ENCODE measurements at regions not wholly inside any gene's neighbourhood (a gene's known extent, or its start where the extent isn't known, plus 50 kb on each side); places are given as distances from the start of the nearest gene placed in this dataset.

- no peak overlapping the region for H3K27ac ChIP-seq (ENCODE audit: control insufficient read depth, insufficient read depth)
- intact Hi-C loops (cut with micrococcal nuclease; ENCODE audit: unreplicated experiment) (no loop called here), in situ Hi-C loops (cut with MboI) (no loop called here)
- no TSS peak for BruUV-seq (replicated peaks)
- no peaks in the 10 kb centered on the region for H3K36me3 ChIP-seq (ENCODE audit: control insufficient read depth in 2 of 2, insufficient read depth in 2 of 2, low read length in 1 of 2)
- no peak overlapping the region for H2AFZ ChIP-seq (ENCODE audit: control insufficient read depth, low read depth, low read length)
- ChIA-PET CTCF (no interaction called here), RAD21 (ENCODE audit: unreplicated experiment) (no interaction called here), POLR2A (no interaction called here), SMC1A (ENCODE audit: uncharacterized antibody, unreplicated experiment) (no interaction called here)
- H3K9me3 ChIP-seq (replicated peaks; ENCODE audit: control insufficient read depth, insufficient read depth, low read length) = no peaks in the 10 kb centered on the region
- DNase-seq (ENCODE audit: low read depth, low spot score) (no peak), ATAC-seq (no peak), FAIRE-seq (no peak)
- H3K4me3 ChIP-seq = no peak overlapping the region
- H4K20me1 ChIP-seq (ENCODE audit: control insufficient read depth, insufficient read depth) = no peaks in the 10 kb centered on the region
- H3K27me3 ChIP-seq (replicated peaks in 1 of 2; ENCODE audit: control insufficient read depth in 2 of 2, insufficient read depth in 2 of 2, low read length in 1 of 2) = no peaks in the 10 kb centered on the region; a peak in 1 of 4 replicates
- H3K9ac ChIP-seq (ENCODE audit: control insufficient read depth, insufficient read depth, low read length) = no peak overlapping the region
- H3K4me1 ChIP-seq (ENCODE audit: control insufficient read depth, insufficient read depth, low read length) = no peaks in the 10 kb centered on the region
- no peaks in the 10 kb centered on the region for H3K79me2 ChIP-seq (ENCODE audit: control insufficient read depth, insufficient read depth, low read length)
- no peak overlapping the region for H3K4me2 ChIP-seq (ENCODE audit: control insufficient read depth, insufficient read depth)
- WGBS (ENCODE audit: insufficient coverage, insufficient replicate concordance, low lambda C conversion rate, missing lambda C conversion rate) = 31% methylated on average over 11 of the region's 11 CpGs
- TF ChIP-seq PKNOX1 (IDR thresholded peaks at IDR 0.05) (no peak), YY1 (IDR thresholded peaks at IDR 0.05; ENCODE audit: low read depth, low read length) (no peak), SIX5 (IDR thresholded peaks at IDR 0.05; ENCODE audit: low read depth, low read length, severe bottlenecking) (no peak), NFIC (IDR thresholded peaks at IDR 0.05; ENCODE audit: low read depth, low read length) (no peak), BCL11A (IDR thresholded peaks at IDR 0.05; ENCODE audit: low read depth, low read length) (no peak), NFXL1 (IDR thresholded peaks at IDR 0.05; ENCODE audit: borderline replicate concordance) (no peak)
These were observed 266.1 kb upstream of the HDAC4 start for GRCh38 chr2:239666855-239667376.

- SMC1A ChIA-PET (ENCODE audit: uncharacterized antibody, unreplicated experiment) = no interaction called here
- TF ChIP-seq PML (IDR thresholded peaks at IDR 0.05; ENCODE audit: low read length) (no peak), TCF3 (IDR thresholded peaks at IDR 0.05; ENCODE audit: borderline replicate concordance, insufficient read depth, low read depth, low read length) (no peak), SIN3A (IDR thresholded peaks at IDR 0.05; ENCODE audit: low read depth, low read length) (no peak), HDAC6 (IDR thresholded peaks at IDR 0.05; ENCODE audit: unreplicated experiment) (no peak), ZZZ3 (IDR thresholded peaks at IDR 0.05; ENCODE audit: control insufficient read depth, insufficient read length, low read depth) (no peak), CUX1 (IDR thresholded peaks at IDR 0.05; ENCODE audit: insufficient replicate concordance, low read depth, low read length) (no peak)
These were observed 265.4 kb upstream of the HDAC4 start for GRCh38 chr2:239666053-239666854.

More at GRCh38 chr2:239666053-239666854, 265.4 kb upstream of the HDAC4 start:
- Histone ChIP-seq H4K20me1 (ENCODE audit: control insufficient read depth, insufficient read depth) (no peaks in the 10 kb centered on the region), H3K27ac (ENCODE audit: control insufficient read depth, insufficient read depth) (no peak overlapping the region), H2AFZ (ENCODE audit: control insufficient read depth, low read depth, low read length) (no peak overlapping the region), H3K4me3 (no peak overlapping the region), H3K27me3 (replicated peaks in 1 of 2; ENCODE audit: control insufficient read depth in 2 of 2, insufficient read depth in 2 of 2, low read length in 1 of 2) (no peaks in the 10 kb centered on the region; a peak in 1 of 4 replicates), H3K4me1 (ENCODE audit: control insufficient read depth, insufficient read depth, low read length) (no peaks in the 10 kb centered on the region), H3K36me3 (ENCODE audit: control insufficient read depth in 2 of 2, insufficient read depth in 2 of 2, low read length in 1 of 2) (no peaks in the 10 kb centered on the region), H3K4me2 (ENCODE audit: control insufficient read depth, insufficient read depth) (no peak overlapping the region), H3K9ac (ENCODE audit: control insufficient read depth, insufficient read depth, low read length) (no peak overlapping the region), H3K79me2 (ENCODE audit: control insufficient read depth, insufficient read depth, low read length) (no peaks in the 10 kb centered on the region), H3K9me3 (replicated peaks; ENCODE audit: control insufficient read depth, insufficient read depth, low read length) (no peaks in the 10 kb centered on the region)
- no peak for FAIRE-seq
- POLR2A ChIA-PET = no interaction called here
- no TSS peak for BruUV-seq (replicated peaks)
- in situ Hi-C loops (cut with MboI) (no loop called here), intact Hi-C loops (cut with micrococcal nuclease; ENCODE audit: unreplicated experiment) (no loop called here)
- 39% methylated on average over 18 of the region's 18 CpGs for WGBS (ENCODE audit: insufficient coverage, insufficient replicate concordance, low lambda C conversion rate, missing lambda C conversion rate)
- no peak for DNase-seq (ENCODE audit: low read depth, low spot score)
- RAD21 ChIA-PET (ENCODE audit: unreplicated experiment) = no interaction called here
- ATAC-seq = no peak
- CTCF ChIA-PET = no interaction called here

Measured in GM12878 (cell line).